ENCODE measurements at regions not wholly inside any gene's neighbourhood (a gene's known extent, or its start where the extent isn't known, plus 50 kb on each side); places are given as distances from the start of the nearest gene placed in this dataset.

DNA sequence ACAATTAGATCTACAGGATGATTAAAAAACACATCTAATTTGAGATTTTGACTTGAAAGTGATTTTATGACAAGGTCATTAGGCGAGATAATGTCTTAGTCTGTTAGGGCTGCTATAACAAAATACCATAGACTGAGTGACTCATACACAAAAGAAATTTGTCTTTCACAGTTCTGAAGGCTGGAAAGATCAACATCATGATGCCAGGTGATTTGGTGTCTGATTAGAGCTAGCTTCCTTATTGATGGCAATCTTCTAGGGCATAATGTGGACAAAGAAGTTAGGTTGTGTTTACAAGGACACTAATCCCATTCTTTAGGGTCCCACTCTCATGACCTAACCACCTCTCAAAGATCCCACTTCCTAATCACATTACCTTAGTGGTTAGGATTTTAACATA is 256.7 kb downstream of the TUSC1 start:
- ChIA-PET CTCF (no interaction called here), POLR2A (ENCODE audit: unreplicated experiment) (no interaction called here)
- Histone ChIP-seq H3K27ac (ENCODE audit: low read length) (no peak overlapping the region), H3K9me2 (replicated peaks; ENCODE audit: low read length) (no peaks in the 10 kb centered on the region), H3K4me3 (ENCODE audit: low read length) (no peak overlapping the region), H3K4me2 (ENCODE audit: low read length) (no peak overlapping the region), H3K27me3 (ENCODE audit: low read length) (no peaks in the 10 kb centered on the region), H3K9ac (ENCODE audit: low read length) (no peak overlapping the region), H3K4me1 (ENCODE audit: insufficient read depth, low read length) (no peaks in the 10 kb centered on the region), H4K20me1 (ENCODE audit: low read length) (no peaks in the 10 kb centered on the region), H3K36me3 (ENCODE audit: low read depth, low read length) (no peaks in the 10 kb centered on the region), H3F3A (ENCODE audit: low read length, unreplicated experiment) (no peaks in the 10 kb centered on the region), H2AFZ (ENCODE audit: low read length) (no peak overlapping the region), H3K9me3 (ENCODE audit: low read length) (no peaks in the 10 kb centered on the region), H3K79me2 (ENCODE audit: low read length) (no peaks in the 10 kb centered on the region)
- intact Hi-C loops (cut with micrococcal nuclease), result no loop called here
- DNase-seq (no peak), ATAC-seq (no peak)
- TF ChIP-seq, protein P1, sequence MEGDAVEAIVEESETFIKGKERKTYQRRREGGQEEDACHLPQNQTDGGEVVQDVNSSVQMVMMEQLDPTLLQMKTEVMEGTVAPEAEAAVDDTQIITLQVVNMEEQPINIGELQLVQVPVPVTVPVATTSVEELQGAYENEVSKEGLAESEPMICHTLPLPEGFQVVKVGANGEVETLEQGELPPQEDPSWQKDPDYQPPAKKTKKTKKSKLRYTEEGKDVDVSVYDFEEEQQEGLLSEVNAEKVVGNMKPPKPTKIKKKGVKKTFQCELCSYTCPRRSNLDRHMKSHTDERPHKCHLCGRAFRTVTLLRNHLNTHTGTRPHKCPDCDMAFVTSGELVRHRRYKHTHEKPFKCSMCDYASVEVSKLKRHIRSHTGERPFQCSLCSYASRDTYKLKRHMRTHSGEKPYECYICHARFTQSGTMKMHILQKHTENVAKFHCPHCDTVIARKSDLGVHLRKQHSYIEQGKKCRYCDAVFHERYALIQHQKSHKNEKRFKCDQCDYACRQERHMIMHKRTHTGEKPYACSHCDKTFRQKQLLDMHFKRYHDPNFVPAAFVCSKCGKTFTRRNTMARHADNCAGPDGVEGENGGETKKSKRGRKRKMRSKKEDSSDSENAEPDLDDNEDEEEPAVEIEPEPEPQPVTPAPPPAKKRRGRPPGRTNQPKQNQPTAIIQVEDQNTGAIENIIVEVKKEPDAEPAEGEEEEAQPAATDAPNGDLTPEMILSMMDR (conservative IDR thresholded peaks at IDR 0.05; ENCODE audit: low read depth, low read length), result no peak
- TF ChIP-seq EZH2 (IDR thresholded peaks at IDR 0.05; ENCODE audit: low read length, unreplicated experiment), result no peak
- TF ChIP-seq EZH2phosphoT487 (IDR thresholded peaks at IDR 0.05; ENCODE audit: borderline replicate concordance, low read length), result no peak
- no TSS peak for BruUV-seq (replicated peaks)

- H3K4me1 ChIP-seq (ENCODE audit: insufficient read depth, low read length), result no peaks in the 10 kb centered on the region
- no peak overlapping the region for H3K27ac ChIP-seq (ENCODE audit: low read length)
- H2AFZ ChIP-seq (ENCODE audit: low read length), result no peak overlapping the region
- no peaks in the 10 kb centered on the region for H4K20me1 ChIP-seq (ENCODE audit: low read length)
- TF ChIP-seq, protein P1 (conservative IDR thresholded peaks at IDR 0.05; ENCODE audit: low read depth, low read length), result no peak
- TF ChIP-seq EZH2 (IDR thresholded peaks at IDR 0.05; ENCODE audit: low read length, unreplicated experiment) (no peak), EZH2phosphoT487 (IDR thresholded peaks at IDR 0.05; ENCODE audit: borderline replicate concordance, low read length) (no peak)
- H3K4me3 ChIP-seq (ENCODE audit: low read length), result no peak overlapping the region
- no peaks in the 10 kb centered on the region for H3K27me3 ChIP-seq (ENCODE audit: low read length)
- no peaks in the 10 kb centered on the region for H3K79me2 ChIP-seq (ENCODE audit: low read length)
- no peaks in the 10 kb centered on the region for H3K36me3 ChIP-seq (ENCODE audit: low read depth, low read length)
- no peaks in the 10 kb centered on the region for H3K9me2 ChIP-seq (replicated peaks; ENCODE audit: low read length)
- no peak overlapping the region for H3K9ac ChIP-seq (ENCODE audit: low read length)
- ATAC-seq, result no peak
- no peaks in the 10 kb centered on the region for H3K9me3 ChIP-seq (ENCODE audit: low read length)
- BruUV-seq (replicated peaks), result no TSS peak
- POLR2A ChIA-PET (ENCODE audit: unreplicated experiment), result no interaction called here
- intact Hi-C loops (cut with micrococcal nuclease), result no loop called here
- H3F3A ChIP-seq (ENCODE audit: low read length, unreplicated experiment), result no peaks in the 10 kb centered on the region
- DNase-seq, result no peak
- H3K4me2 ChIP-seq (ENCODE audit: low read length), result no peak overlapping the region
- CTCF ChIA-PET, result interaction anchor here (0.6 kb wide), 1 partner anchor 35 kb away, joined by 3 read pairs; no protein-coding TSS in a partner anchor
Measured at GRCh38 chr9:25418974-25419373, 259.3 kb downstream of the TUSC1 start.

DNA sequence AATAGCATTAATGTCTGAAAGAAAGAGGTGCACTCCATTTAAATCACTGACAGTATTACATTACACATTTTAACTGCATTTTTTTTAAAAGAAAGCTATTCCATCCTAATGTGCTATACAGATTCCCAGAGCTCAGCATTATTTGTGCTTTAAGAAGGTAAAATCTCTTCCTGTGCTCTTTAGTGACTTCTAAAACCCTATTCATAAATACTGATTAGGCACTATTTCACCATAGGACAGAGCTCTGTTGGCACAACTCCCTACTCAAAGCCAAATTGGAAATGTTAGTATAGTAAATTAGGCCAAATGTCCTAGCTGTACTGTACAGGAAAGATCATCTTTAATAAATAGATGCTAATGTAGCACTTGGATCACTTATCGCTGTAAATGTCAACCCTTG is 262.5 kb downstream of the TUSC1 start:
- POLR2A ChIA-PET (ENCODE audit: unreplicated experiment), result no interaction called here
- Histone ChIP-seq H2AFZ (ENCODE audit: low read length) (no peak overlapping the region), H3K9me3 (ENCODE audit: low read length) (no peaks in the 10 kb centered on the region), H3K27ac (ENCODE audit: low read length) (no peak overlapping the region), H3K27me3 (ENCODE audit: low read length) (no peaks in the 10 kb centered on the region), H3K9ac (ENCODE audit: low read length) (no peak overlapping the region), H4K20me1 (ENCODE audit: low read length) (no peaks in the 10 kb centered on the region), H3F3A (ENCODE audit: low read length, unreplicated experiment) (no peaks in the 10 kb centered on the region), H3K4me2 (ENCODE audit: low read length) (no peak overlapping the region), H3K36me3 (ENCODE audit: low read depth, low read length) (no peaks in the 10 kb centered on the region), H3K4me1 (ENCODE audit: insufficient read depth, low read length) (no peaks in the 10 kb centered on the region), H3K79me2 (ENCODE audit: low read length) (no peaks in the 10 kb centered on the region), H3K9me2 (replicated peaks; ENCODE audit: low read length) (no peaks in the 10 kb centered on the region), H3K4me3 (ENCODE audit: low read length) (no peak overlapping the region)
- TF ChIP-seq EZH2 (IDR thresholded peaks at IDR 0.05; ENCODE audit: low read length, unreplicated experiment) (no peak), EZH2phosphoT487 (IDR thresholded peaks at IDR 0.05; ENCODE audit: borderline replicate concordance, low read length) (no peak)
- TF ChIP-seq, protein P1 (conservative IDR thresholded peaks at IDR 0.05; ENCODE audit: low read depth, low read length), result no peak
- no TSS peak for BruUV-seq (replicated peaks)
- DNase-seq (no peak), ATAC-seq (no peak)
- CTCF ChIA-PET, result no interaction called here
- intact Hi-C loops (cut with micrococcal nuclease), result no loop called here

Measured in PC-3 (cell line).